ENCODE measurements at regions not wholly inside any gene's neighbourhood (a gene's known extent, or its start where the extent isn't known, plus 50 kb on each side); places are given as distances from the start of the nearest gene placed in this dataset.

GRCh38 chr7:17244786-17245185 is 53.7 kb upstream of the AHR start:
- TF ChIP-seq CTCF (IDR thresholded peaks at IDR 0.05 in 2 of 3, conservative IDR thresholded peaks at IDR 0.05 in 1 of 3; ENCODE audit: borderline replicate concordance in 1 of 3, insufficient read depth in 1 of 3, low read depth in 2 of 3, low read length in 2 of 3) (no peak), REST (IDR thresholded peaks at IDR 0.05; ENCODE audit: low read depth) (no peak), SP1 (IDR thresholded peaks at IDR 0.05; ENCODE audit: low read depth) (no peak), ZNF274 (IDR thresholded peaks at IDR 0.05; ENCODE audit: low read depth, low read length) (no peak), FOSL1 (IDR thresholded peaks at IDR 0.05; ENCODE audit: low read depth) (no peak), YY1 (IDR thresholded peaks at IDR 0.05; ENCODE audit: extremely low read depth, insufficient replicate concordance, low read depth, low read length) (no peak), ZBTB33 (IDR thresholded peaks at IDR 0.05; ENCODE audit: extremely low read depth, insufficient replicate concordance, low read length) (no peak)

Data from HCT116 (cell line).